ENCODE measurements at regions not wholly inside any gene's neighbourhood (a gene's known extent, or its start where the extent isn't known, plus 50 kb on each side); places are given as distances from the start of the nearest gene placed in this dataset.

GRCh38 chr1:188557053-188557452 is 1728.3 kb downstream of the PLA2G4A start:
- no peak overlapping the region for H3K9ac ChIP-seq (ENCODE audit: low read depth, low read length)
- H3K36me3 ChIP-seq (ENCODE audit: insufficient read depth, low read length), result no peaks in the 10 kb centered on the region
- no peak overlapping the region for H3K4me3 ChIP-seq (ENCODE audit: low read length)
- no peak overlapping the region for H3K4me2 ChIP-seq (ENCODE audit: low read length)
- no peaks in the 10 kb centered on the region for H3K9me3 ChIP-seq (replicated peaks; ENCODE audit: low read length)
- H3K27me3 ChIP-seq (ENCODE audit: control insufficient read depth, insufficient read depth, low read length), result no peaks in the 10 kb centered on the region
- H3K4me1 ChIP-seq (ENCODE audit: control insufficient read depth, insufficient read depth, low read length), result no peaks in the 10 kb centered on the region

GRCh38 chr1:188582911-188583532 is 1754.3 kb downstream of the PLA2G4A start:
- no peak overlapping the region for H3K9ac ChIP-seq (ENCODE audit: low read depth, low read length)
- no peaks in the 10 kb centered on the region for H3K4me1 ChIP-seq (ENCODE audit: control insufficient read depth, insufficient read depth, low read length)

DNA sequence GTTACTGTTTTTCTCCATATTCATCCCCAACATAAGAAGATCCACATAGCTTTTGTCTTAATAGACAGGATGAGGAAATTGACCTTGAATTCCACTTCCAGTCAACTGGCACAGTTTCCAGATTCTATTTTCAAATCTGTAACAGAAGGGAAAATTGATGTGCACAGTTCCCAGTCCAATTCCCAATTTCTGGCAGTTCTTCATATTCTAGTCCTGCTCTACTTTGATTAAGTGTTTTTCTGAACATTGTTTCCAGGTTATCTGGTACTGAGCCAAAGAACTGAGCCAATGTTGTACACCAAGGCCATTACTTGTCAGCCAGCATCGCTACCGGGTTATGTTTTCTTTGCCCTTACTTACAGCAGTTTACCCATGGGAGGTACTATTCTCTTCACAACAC is 1755.4 kb downstream of the PLA2G4A start:
- H3K27me3 ChIP-seq (ENCODE audit: control insufficient read depth, insufficient read depth, low read length), result no peaks in the 10 kb centered on the region
- no peaks in the 10 kb centered on the region for H3K4me1 ChIP-seq (ENCODE audit: control insufficient read depth, insufficient read depth, low read length)
- H3K36me3 ChIP-seq (ENCODE audit: insufficient read depth, low read length), result no peaks in the 10 kb centered on the region
- H3K9ac ChIP-seq (ENCODE audit: low read depth, low read length), result no peak overlapping the region
- no peaks in the 10 kb centered on the region for H3K9me3 ChIP-seq (replicated peaks; ENCODE audit: low read length)
- H3K4me2 ChIP-seq (ENCODE audit: low read length), result no peak overlapping the region
- no peak overlapping the region for H3K4me3 ChIP-seq (ENCODE audit: low read length)

More at GRCh38 chr1:188582911-188583532, 1754.3 kb downstream of the PLA2G4A start:
- Histone ChIP-seq H3K4me2 (ENCODE audit: low read length) (no peak overlapping the region), H3K9me3 (replicated peaks; ENCODE audit: low read length) (no peaks in the 10 kb centered on the region), H3K4me3 (ENCODE audit: low read length) (no peak overlapping the region), H3K27me3 (ENCODE audit: control insufficient read depth, insufficient read depth, low read length) (no peaks in the 10 kb centered on the region), H3K36me3 (ENCODE audit: insufficient read depth, low read length) (no peaks in the 10 kb centered on the region)

DNA sequence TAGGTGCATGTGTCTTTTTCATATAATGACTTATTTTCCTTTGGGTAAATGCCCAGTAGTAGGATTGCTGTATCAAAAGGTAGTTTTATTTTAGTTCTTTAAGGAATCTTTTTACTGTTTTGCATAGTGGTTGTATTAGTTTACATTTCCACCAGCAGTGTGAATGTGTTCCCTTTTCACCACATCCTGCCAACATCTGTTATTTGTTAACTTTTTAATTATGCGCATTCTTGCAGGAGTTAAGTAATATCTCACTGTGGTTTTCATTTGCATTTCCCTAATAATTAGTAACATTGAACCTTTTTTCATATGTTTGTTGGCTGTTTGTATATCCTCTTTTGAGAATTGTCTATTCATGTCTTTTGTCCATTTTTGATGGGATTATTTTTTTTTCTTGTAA is 1761.9 kb downstream of the PLA2G4A start:
- Histone ChIP-seq H3K36me3 (ENCODE audit: insufficient read depth, low read length) (no peaks in the 10 kb centered on the region), H3K27me3 (ENCODE audit: control insufficient read depth, insufficient read depth, low read length) (no peaks in the 10 kb centered on the region), H3K9me3 (replicated peaks; ENCODE audit: low read length) (peaks cover 5% of the 10 kb centered on the region), H3K9ac (ENCODE audit: low read depth, low read length) (no peak overlapping the region), H3K4me2 (ENCODE audit: low read length) (no peak overlapping the region), H3K4me1 (ENCODE audit: control insufficient read depth, insufficient read depth, low read length) (no peaks in the 10 kb centered on the region), H3K4me3 (ENCODE audit: low read length) (no peak overlapping the region)

GRCh38 chr1:188594542-188595235 is 1765.9 kb downstream of the PLA2G4A start:
- Histone ChIP-seq H3K4me2 (ENCODE audit: low read length) (no peak overlapping the region), H3K4me3 (ENCODE audit: low read length) (no peak overlapping the region), H3K9ac (ENCODE audit: low read depth, low read length) (no peak overlapping the region), H3K9me3 (replicated peaks; ENCODE audit: low read length) (peaks cover 5% of the 10 kb centered on the region), H3K27me3 (ENCODE audit: control insufficient read depth, insufficient read depth, low read length) (no peaks in the 10 kb centered on the region), H3K4me1 (ENCODE audit: control insufficient read depth, insufficient read depth, low read length) (no peaks in the 10 kb centered on the region), H3K36me3 (ENCODE audit: insufficient read depth, low read length) (no peaks in the 10 kb centered on the region)

DNA sequence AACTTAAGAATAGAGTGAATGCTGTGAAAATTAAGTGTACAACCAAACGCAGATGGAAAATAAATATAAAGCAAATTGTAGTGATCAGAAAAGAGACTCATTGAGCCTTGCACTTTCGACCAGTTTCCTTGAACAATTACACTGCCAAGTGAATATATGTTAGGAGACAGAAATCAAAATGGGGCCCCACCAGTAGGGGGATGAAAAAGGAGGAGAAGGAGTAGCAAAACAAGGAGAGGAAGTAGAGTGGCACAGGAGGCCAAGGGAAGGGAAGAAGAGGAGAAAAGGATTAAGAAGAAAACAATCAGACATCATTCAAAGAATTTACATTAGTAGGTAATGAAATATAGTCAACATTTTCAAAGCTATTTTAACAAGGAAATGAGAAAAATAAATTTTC is 1770.6 kb downstream of the PLA2G4A start:
- no peak overlapping the region for H3K4me3 ChIP-seq (ENCODE audit: low read length)
- no peaks in the 10 kb centered on the region for H3K4me1 ChIP-seq (ENCODE audit: control insufficient read depth, insufficient read depth, low read length)
- no peaks in the 10 kb centered on the region for H3K27me3 ChIP-seq (ENCODE audit: control insufficient read depth, insufficient read depth, low read length)
- no peak overlapping the region for H3K9ac ChIP-seq (ENCODE audit: low read depth, low read length)
- H3K36me3 ChIP-seq (ENCODE audit: insufficient read depth, low read length), result no peaks in the 10 kb centered on the region
- H3K9me3 ChIP-seq (replicated peaks; ENCODE audit: low read length), result no peaks in the 10 kb centered on the region
- H3K4me2 ChIP-seq (ENCODE audit: low read length), result no peak overlapping the region

GRCh38 chr1:188611432-188611831 is 1782.7 kb downstream of the PLA2G4A start:
- Histone ChIP-seq H3K4me3 (ENCODE audit: low read length) (no peak overlapping the region), H3K36me3 (ENCODE audit: insufficient read depth, low read length) (no peaks in the 10 kb centered on the region), H3K4me1 (ENCODE audit: control insufficient read depth, insufficient read depth, low read length) (no peaks in the 10 kb centered on the region), H3K27me3 (ENCODE audit: control insufficient read depth, insufficient read depth, low read length) (no peaks in the 10 kb centered on the region), H3K4me2 (ENCODE audit: low read length) (no peak overlapping the region), H3K9ac (ENCODE audit: low read depth, low read length) (no peak overlapping the region), H3K9me3 (replicated peaks; ENCODE audit: low read length) (peaks cover 15% of the 10 kb centered on the region)

GRCh38 chr1:188615321-188615720 is 1786.6 kb downstream of the PLA2G4A start:
- Histone ChIP-seq H3K27me3 (ENCODE audit: control insufficient read depth, insufficient read depth, low read length) (no peaks in the 10 kb centered on the region), H3K4me2 (ENCODE audit: low read length) (no peak overlapping the region), H3K36me3 (ENCODE audit: insufficient read depth, low read length) (no peaks in the 10 kb centered on the region), H3K9me3 (replicated peaks; ENCODE audit: low read length) (peaks cover 7% of the 10 kb centered on the region), H3K4me1 (ENCODE audit: control insufficient read depth, insufficient read depth, low read length) (no peaks in the 10 kb centered on the region), H3K9ac (ENCODE audit: low read depth, low read length) (no peak overlapping the region), H3K4me3 (ENCODE audit: low read length) (no peak overlapping the region)

DNA sequence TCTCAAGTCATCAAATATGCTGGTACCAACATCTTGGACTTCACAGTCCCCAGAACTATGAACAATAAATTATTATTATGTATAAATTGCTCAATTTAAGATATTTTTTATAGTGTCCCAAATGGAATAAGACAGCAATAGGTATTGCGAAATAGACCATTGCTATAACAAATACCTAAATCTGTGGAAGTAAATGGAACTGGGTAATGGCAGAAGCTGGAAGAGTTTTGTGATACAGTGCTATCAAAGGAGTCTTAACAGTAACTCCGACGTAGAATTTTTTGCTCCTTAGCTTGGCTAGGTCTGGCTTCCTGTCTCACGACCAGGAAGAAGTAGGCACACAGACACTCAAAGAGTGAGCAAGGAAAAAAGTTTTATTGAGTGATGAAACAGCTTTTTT is 1791.5 kb downstream of the PLA2G4A start:
- Histone ChIP-seq H3K9ac (ENCODE audit: low read depth, low read length) (no peak overlapping the region), H3K27me3 (ENCODE audit: control insufficient read depth, insufficient read depth, low read length) (no peaks in the 10 kb centered on the region)

DNA sequence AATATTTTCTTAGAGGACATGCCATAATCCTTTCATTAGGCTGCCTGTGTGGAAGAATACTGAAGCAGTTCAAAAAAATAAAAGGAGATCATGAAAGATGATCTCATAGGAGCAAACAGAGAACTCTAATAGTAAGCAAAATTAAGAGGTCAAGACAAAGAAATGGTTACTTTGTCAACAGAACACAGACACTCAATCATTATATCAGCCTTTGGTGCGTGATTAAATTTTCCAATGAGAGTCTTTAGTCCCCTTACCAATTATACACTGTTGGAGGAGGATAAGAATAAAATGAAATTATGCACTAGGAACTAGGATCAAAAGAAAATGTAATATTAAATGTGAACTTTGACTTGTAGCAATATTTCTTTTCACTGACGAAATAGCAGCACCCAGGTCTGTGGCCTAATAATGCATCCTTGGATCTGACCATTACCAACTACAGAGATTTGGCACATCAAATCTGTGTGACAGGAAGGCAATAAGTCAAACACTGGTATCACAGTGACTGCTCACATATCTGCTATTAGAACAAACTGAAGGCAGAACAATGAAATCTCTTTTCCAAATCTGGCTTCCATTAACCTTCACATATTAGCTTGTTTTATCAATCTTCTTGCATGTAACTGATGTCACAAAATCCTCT is 1812.9 kb downstream of the PLA2G4A start:
- H3K9ac ChIP-seq (ENCODE audit: low read depth, low read length), result no peak overlapping the region
- no peak overlapping the region for H3K4me3 ChIP-seq (ENCODE audit: low read length)
- no peak overlapping the region for H3K4me2 ChIP-seq (ENCODE audit: low read length)

More for the DNA sequence above, 1791.5 kb downstream of the PLA2G4A start:
- peaks cover 4% of the 10 kb centered on the region for H3K9me3 ChIP-seq (replicated peaks; ENCODE audit: low read length)
- H3K36me3 ChIP-seq (ENCODE audit: insufficient read depth, low read length), result no peaks in the 10 kb centered on the region
- no peak overlapping the region for H3K4me3 ChIP-seq (ENCODE audit: low read length)
- H3K4me1 ChIP-seq (ENCODE audit: control insufficient read depth, insufficient read depth, low read length), result no peaks in the 10 kb centered on the region
- no peak overlapping the region for H3K4me2 ChIP-seq (ENCODE audit: low read length)

DNA sequence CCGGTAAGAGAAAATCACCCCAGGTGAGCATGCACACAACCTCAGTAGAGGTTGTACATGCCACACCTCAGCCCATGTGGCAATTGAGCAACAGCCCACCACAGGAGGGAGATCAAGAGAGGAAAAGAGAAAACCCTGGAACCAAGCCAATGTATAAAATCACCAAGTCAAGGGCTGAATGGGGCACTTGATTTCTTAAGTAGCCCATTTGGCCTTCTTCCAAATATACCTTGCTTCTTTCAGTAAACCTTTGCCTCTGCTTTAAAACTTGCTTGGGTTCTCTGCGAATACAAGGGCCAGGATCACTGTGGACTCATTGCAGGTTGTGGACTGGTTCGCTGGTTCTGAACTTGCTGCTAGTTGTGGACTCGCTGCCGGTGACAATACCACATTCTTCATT is 1814.0 kb downstream of the PLA2G4A start:
- Histone ChIP-seq H3K27me3 (ENCODE audit: control insufficient read depth, insufficient read depth, low read length) (no peaks in the 10 kb centered on the region), H3K4me2 (ENCODE audit: low read length) (no peak overlapping the region), H3K9ac (ENCODE audit: low read depth, low read length) (no peak overlapping the region), H3K9me3 (replicated peaks; ENCODE audit: low read length) (no peaks in the 10 kb centered on the region), H3K36me3 (ENCODE audit: insufficient read depth, low read length) (no peaks in the 10 kb centered on the region), H3K4me1 (ENCODE audit: control insufficient read depth, insufficient read depth, low read length) (no peaks in the 10 kb centered on the region), H3K4me3 (ENCODE audit: low read length) (no peak overlapping the region)

More for the DNA sequence above, 1812.9 kb downstream of the PLA2G4A start:
- no peaks in the 10 kb centered on the region for H3K27me3 ChIP-seq (ENCODE audit: control insufficient read depth, insufficient read depth, low read length)
- no peaks in the 10 kb centered on the region for H3K36me3 ChIP-seq (ENCODE audit: insufficient read depth, low read length)
- no peaks in the 10 kb centered on the region for H3K4me1 ChIP-seq (ENCODE audit: control insufficient read depth, insufficient read depth, low read length)
- H3K9me3 ChIP-seq (replicated peaks; ENCODE audit: low read length), result no peaks in the 10 kb centered on the region
